ENCODE measurements at regions not wholly inside any gene's neighbourhood (a gene's known extent, or its start where the extent isn't known, plus 50 kb on each side); places are given as distances from the start of the nearest gene placed in this dataset.

- Histone ChIP-seq H3K27ac (no peak overlapping the region), H3K36me3 (ENCODE audit: insufficient read depth, low read length) (no peaks in the 10 kb centered on the region), H3K9me3 (ENCODE audit: low read depth, low read length) (no peaks in the 10 kb centered on the region), H3K4me3 (no peak overlapping the region), H3K9ac (ENCODE audit: insufficient read length) (no peak overlapping the region)
- TF ChIP-seq FOXP2 (optimal IDR thresholded peaks at IDR 0.05; ENCODE audit: control extremely low read depth, extremely low read length, insufficient read depth): no peak
- TF ChIP-seq EZH2 (IDR thresholded peaks at IDR 0.05): no peak
- TF ChIP-seq POLR2AphosphoS5 (IDR thresholded peaks at IDR 0.05; ENCODE audit: borderline replicate concordance, low read depth, low read length): no peak
- no peak for DNase-seq (ENCODE audit: low read depth, low spot score)
These were observed 110.1 kb downstream of the ZBTB18 start for GRCh38 chr1:244161236-244161510.

GRCh38 chr1:244162786-244163530 is 111.9 kb downstream of the ZBTB18 start:
- Histone ChIP-seq H3K9ac (ENCODE audit: insufficient read length) (no peak overlapping the region), H3K4me3 (no peak overlapping the region)
- TF ChIP-seq EZH2 (IDR thresholded peaks at IDR 0.05): no peak
- no peak for TF ChIP-seq POLR2AphosphoS5 (IDR thresholded peaks at IDR 0.05; ENCODE audit: borderline replicate concordance, low read depth, low read length)
- TF ChIP-seq FOXP2 (optimal IDR thresholded peaks at IDR 0.05; ENCODE audit: control extremely low read depth, extremely low read length, insufficient read depth): no peak

GRCh38 chr1:244163861-244164510 is 112.9 kb downstream of the ZBTB18 start:
- TF ChIP-seq FOXP2 (optimal IDR thresholded peaks at IDR 0.05; ENCODE audit: control extremely low read depth, extremely low read length, insufficient read depth) (no peak), POLR2AphosphoS5 (IDR thresholded peaks at IDR 0.05; ENCODE audit: borderline replicate concordance, low read depth, low read length) (no peak), EZH2 (IDR thresholded peaks at IDR 0.05) (no peak)
- Histone ChIP-seq H3K27ac (no peak overlapping the region), H3K4me3 (no peak overlapping the region), H3K9me3 (ENCODE audit: low read depth, low read length) (no peaks in the 10 kb centered on the region), H3K9ac (ENCODE audit: insufficient read length) (no peak overlapping the region), H3K36me3 (ENCODE audit: insufficient read depth, low read length) (no peaks in the 10 kb centered on the region)
- peak; percentile 1 for DNase-seq (ENCODE audit: low read depth, low spot score)

More at GRCh38 chr1:244162786-244163530, 111.9 kb downstream of the ZBTB18 start:
- Histone ChIP-seq H3K36me3 (ENCODE audit: insufficient read depth, low read length) (no peaks in the 10 kb centered on the region), H3K9me3 (ENCODE audit: low read depth, low read length) (no peaks in the 10 kb centered on the region), H3K27ac (no peak overlapping the region)
- no peak for DNase-seq (ENCODE audit: low read depth, low spot score)

GRCh38 chr1:244164511-244164890 is 113.4 kb downstream of the ZBTB18 start:
- Histone ChIP-seq H3K4me3 (no peak overlapping the region), H3K9me3 (ENCODE audit: low read depth, low read length) (no peaks in the 10 kb centered on the region), H3K36me3 (ENCODE audit: insufficient read depth, low read length) (no peaks in the 10 kb centered on the region), H3K27ac (no peak overlapping the region), H3K9ac (ENCODE audit: insufficient read length) (no peak overlapping the region)
- TF ChIP-seq FOXP2 (optimal IDR thresholded peaks at IDR 0.05; ENCODE audit: control extremely low read depth, extremely low read length, insufficient read depth) (no peak), POLR2AphosphoS5 (IDR thresholded peaks at IDR 0.05; ENCODE audit: borderline replicate concordance, low read depth, low read length) (no peak), EZH2 (IDR thresholded peaks at IDR 0.05) (no peak)
- no peak for DNase-seq (ENCODE audit: low read depth, low spot score)

- Histone ChIP-seq H3K36me3 (ENCODE audit: insufficient read depth, low read length) (no peaks in the 10 kb centered on the region), H3K27ac (no peak overlapping the region), H3K4me3 (no peak overlapping the region), H3K9me3 (ENCODE audit: low read depth, low read length) (no peaks in the 10 kb centered on the region), H3K9ac (ENCODE audit: insufficient read length) (no peak overlapping the region)
- no peak for DNase-seq (ENCODE audit: low read depth, low spot score)
- TF ChIP-seq FOXP2 (optimal IDR thresholded peaks at IDR 0.05; ENCODE audit: control extremely low read depth, extremely low read length, insufficient read depth): no peak
- TF ChIP-seq POLR2AphosphoS5 (IDR thresholded peaks at IDR 0.05; ENCODE audit: borderline replicate concordance, low read depth, low read length): no peak
- TF ChIP-seq EZH2 (IDR thresholded peaks at IDR 0.05): no peak
These were observed 113.9 kb downstream of the ZBTB18 start for GRCh38 chr1:244165021-244165420.

GRCh38 chr1:244165701-244166100 is 114.6 kb downstream of the ZBTB18 start:
- Histone ChIP-seq H3K9me3 (ENCODE audit: low read depth, low read length) (no peaks in the 10 kb centered on the region), H3K9ac (ENCODE audit: insufficient read length) (no peak overlapping the region), H3K27ac (no peak overlapping the region), H3K4me3 (no peak overlapping the region), H3K36me3 (ENCODE audit: insufficient read depth, low read length) (no peaks in the 10 kb centered on the region)
- no peak for TF ChIP-seq FOXP2 (optimal IDR thresholded peaks at IDR 0.05; ENCODE audit: control extremely low read depth, extremely low read length, insufficient read depth)
- no peak for TF ChIP-seq POLR2AphosphoS5 (IDR thresholded peaks at IDR 0.05; ENCODE audit: borderline replicate concordance, low read depth, low read length)
- TF ChIP-seq EZH2 (IDR thresholded peaks at IDR 0.05): no peak
- DNase-seq (ENCODE audit: low read depth, low spot score): no peak

GRCh38 chr1:244171241-244171985 is 120.3 kb downstream of the ZBTB18 start:
- Histone ChIP-seq H3K36me3 (ENCODE audit: insufficient read depth, low read length) (no peaks in the 10 kb centered on the region), H3K9me3 (ENCODE audit: low read depth, low read length) (no peaks in the 10 kb centered on the region), H3K9ac (ENCODE audit: insufficient read length) (no peak overlapping the region), H3K27ac (no peak overlapping the region), H3K4me3 (no peak overlapping the region)
- no peak for DNase-seq (ENCODE audit: low read depth, low spot score)
- TF ChIP-seq FOXP2 (optimal IDR thresholded peaks at IDR 0.05; ENCODE audit: control extremely low read depth, extremely low read length, insufficient read depth) (no peak), POLR2AphosphoS5 (IDR thresholded peaks at IDR 0.05; ENCODE audit: borderline replicate concordance, low read depth, low read length) (no peak)

- no peak for TF ChIP-seq POLR2AphosphoS5 (IDR thresholded peaks at IDR 0.05; ENCODE audit: borderline replicate concordance, low read depth, low read length)
- TF ChIP-seq FOXP2 (optimal IDR thresholded peaks at IDR 0.05; ENCODE audit: control extremely low read depth, extremely low read length, insufficient read depth): no peak
- no peak for TF ChIP-seq EZH2 (IDR thresholded peaks at IDR 0.05)
- Histone ChIP-seq H3K9me3 (ENCODE audit: low read depth, low read length) (no peaks in the 10 kb centered on the region), H3K9ac (ENCODE audit: insufficient read length) (no peak overlapping the region), H3K36me3 (ENCODE audit: insufficient read depth, low read length) (no peaks in the 10 kb centered on the region), H3K4me3 (no peak overlapping the region), H3K27ac (no peak overlapping the region)
- no peak for DNase-seq (ENCODE audit: low read depth, low spot score)
These were observed 122.2 kb downstream of the ZBTB18 start for GRCh38 chr1:244173240-244173639.

All from SK-N-MC (cell line).